A549 (cell line): ENCODE measurements at regions not wholly inside any gene's neighbourhood (a gene's known extent, or its start where the extent isn't known, plus 50 kb on each side); places are given as distances from the start of the nearest gene placed in this dataset.

Source experiments
- CEBPB ChIP-seq, 2 experiments: fragments of >200 bp in 1 of 2; sonication (Bioruptor Twin) in 1 of 2; formaldehyde crosslinking in 1 of 2; IDR thresholded peaks; 2 replicates each; pipeline ENCODE4 v1.6.1; 2012 to 2016
- CHD2 ChIP-seq: fragments of 150-350 bp; IDR thresholded peaks from 2 replicates; pipeline ENCODE4 v1.6.1; 2014; ENCODE audit warnings: low read length; ENCODE audit not compliant: partially characterized antibody
- CTCF ChIP-seq: fragments of >200 bp; sonication (Bioruptor Twin); formaldehyde crosslinking; IDR thresholded peaks from 3 replicates; pipeline ENCODE4 v1.5.1; 2016
- ELK1 ChIP-seq: fragments of 150-350 bp; IDR thresholded peaks from 2 replicates; pipeline ENCODE4 v1.6.1; 2014; ENCODE audit warnings: low read depth, mild to moderate bottlenecking, low read length
- EP300 ChIP-seq, 2 experiments: fragments of >200 bp; sonication (Bioruptor Twin); formaldehyde crosslinking; IDR thresholded peaks; 2 replicates in 1 of 2; 3 replicates in 1 of 2; pipeline ENCODE4 v1.6.1; 2016 to 2017
- ESRRA ChIP-seq: fragments of 150-350 bp; IDR thresholded peaks from 2 replicates; pipeline ENCODE4 v1.6.1; 2014; ENCODE audit warnings: mild to moderate bottlenecking, low read length, borderline replicate concordance
- HOXA7 ChIP-seq: fragments of 250-450 bp; sonication (Bioruptor Pico); IDR thresholded peaks from 2 replicates; pipeline ENCODE4 v1.5.0; 2020; ENCODE audit warnings: mild to moderate bottlenecking, moderate library complexity
- JUN ChIP-seq, 2 experiments: fragments of >200 bp; sonication (Bioruptor Twin); formaldehyde crosslinking; IDR thresholded peaks; 2 replicates in 1 of 2; 3 replicates in 1 of 2; pipeline ENCODE4 v1.6.1; 2016 to 2017
- KDM5A ChIP-seq: fragments of 200-600 bp; sonication (generic); IDR thresholded peaks from 2 replicates; pipeline ENCODE4 v1.6.1; 2016; ENCODE audit warnings: antibody characterized with exemption, mild to moderate bottlenecking
- POLR2A ChIP-seq: IDR thresholded peaks from 2 replicates; pipeline ENCODE4 v1.6.1; 2012; ENCODE audit warnings: mild to moderate bottlenecking, low read length
- RAD21 ChIP-seq, 2 experiments: fragments of >200 bp in 1 of 2; sonication (Bioruptor Twin) in 1 of 2; formaldehyde crosslinking in 1 of 2; IDR thresholded peaks in 1 of 2; conservative IDR thresholded peaks in 1 of 2; 2 replicates in 1 of 2; 3 replicates in 1 of 2; pipeline ENCODE4 v1.6.1; 2012 to 2018; ENCODE audit warnings: inconsistent platforms in 1 of 2
- REST ChIP-seq: fragments of 200-600 bp; sonication (generic); IDR thresholded peaks from 2 replicates; pipeline ENCODE4 v1.6.1; 2016; ENCODE audit warnings: antibody characterized with exemption, mild to moderate bottlenecking, moderate library complexity
- RNF2 ChIP-seq: fragments of 200-600 bp; sonication (generic); IDR thresholded peaks from 2 replicates; pipeline ENCODE4 v1.6.1; 2016; ENCODE audit warnings: low read depth, mild to moderate bottlenecking, antibody characterized with exemption, moderate library complexity, borderline replicate concordance
- ZFP36 ChIP-seq: fragments of 450-650 bp; IDR thresholded peaks from 2 replicates; pipeline ENCODE4 v1.6.1; 2014; ENCODE audit warnings: borderline replicate concordance; ENCODE audit not compliant: partially characterized antibody

- TF ChIP-seq CTCF = no peak
- no peak for TF ChIP-seq EP300 (IDR thresholded peaks at IDR 0.05)
- no peak for TF ChIP-seq KDM5A
- TF ChIP-seq ZFP36 = no peak
- no peak for TF ChIP-seq RAD21 (conservative IDR thresholded peaks at IDR 0.05 in 1 of 2, IDR thresholded peaks at IDR 0.05 in 1 of 2)
- no peak for TF ChIP-seq ELK1
- no peak for TF ChIP-seq REST
- no peak for TF ChIP-seq POLR2A
- TF ChIP-seq HOXA7 (CRISPR knock-in tag) = no peak
- TF ChIP-seq CHD2 = no peak
- no peak for TF ChIP-seq CEBPB (IDR thresholded peaks at IDR 0.05)
- no peak for TF ChIP-seq ESRRA
- no peak for TF ChIP-seq RNF2
- TF ChIP-seq JUN (IDR thresholded peaks at IDR 0.05) = no peak
Measured at GRCh38 chr18:55024564-55024963, 65.3 kb upstream of the CCDC68 start.
